GM21786 (cell line): ENCODE measurements at regions not wholly inside any gene's neighbourhood (a gene's known extent, or its start where the extent isn't known, plus 50 kb on each side); places are given as distances from the start of the nearest gene placed in this dataset.

Experiments used
- ATAC-seq: cut with Tn5 transposase; IDR thresholded peaks from one replicate; pipeline ENCODE4 v1.9.1; 2021; ENCODE audit not compliant: unreplicated experiment

DNA sequence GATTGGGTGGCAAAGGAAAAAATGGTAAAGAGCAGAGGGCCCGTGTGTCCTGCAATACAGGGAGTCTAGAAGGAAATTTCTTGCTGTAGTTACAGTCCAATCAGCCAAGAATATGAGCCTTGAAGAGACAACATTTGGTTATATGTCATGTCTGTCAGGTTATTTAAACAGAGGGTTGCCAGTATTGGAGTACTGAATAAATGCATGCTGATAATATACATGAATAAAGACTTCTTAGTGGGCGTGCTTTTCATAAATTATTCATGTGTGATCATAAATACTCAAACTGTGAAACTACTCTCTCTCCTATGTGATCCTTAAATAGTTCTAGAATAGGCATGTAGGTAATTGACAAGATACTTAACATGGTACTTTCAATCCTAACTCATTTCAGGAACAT, 249.0 kb downstream of the CRPPA start:
- no peak for ATAC-seq

DNA sequence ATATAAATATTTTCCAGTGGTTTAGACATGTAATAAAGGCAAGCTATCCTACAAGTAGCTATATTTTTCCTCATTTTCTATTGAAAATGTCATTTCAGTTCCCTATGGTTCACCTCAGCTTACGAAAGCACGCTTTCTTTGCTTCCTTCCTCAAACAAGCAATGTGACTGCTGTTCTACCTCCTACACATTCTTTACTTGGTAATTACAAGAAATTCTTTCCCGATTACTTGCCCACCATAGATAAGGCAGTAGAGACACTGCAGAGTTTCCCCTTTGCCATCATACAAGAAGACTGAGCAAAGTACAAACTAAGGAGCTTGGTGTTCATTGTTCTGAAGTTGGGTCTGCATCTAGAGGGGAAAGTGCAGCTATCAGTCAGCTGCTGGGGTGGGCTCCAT, 249.4 kb downstream of the CRPPA start:
- ATAC-seq = no peak

DNA sequence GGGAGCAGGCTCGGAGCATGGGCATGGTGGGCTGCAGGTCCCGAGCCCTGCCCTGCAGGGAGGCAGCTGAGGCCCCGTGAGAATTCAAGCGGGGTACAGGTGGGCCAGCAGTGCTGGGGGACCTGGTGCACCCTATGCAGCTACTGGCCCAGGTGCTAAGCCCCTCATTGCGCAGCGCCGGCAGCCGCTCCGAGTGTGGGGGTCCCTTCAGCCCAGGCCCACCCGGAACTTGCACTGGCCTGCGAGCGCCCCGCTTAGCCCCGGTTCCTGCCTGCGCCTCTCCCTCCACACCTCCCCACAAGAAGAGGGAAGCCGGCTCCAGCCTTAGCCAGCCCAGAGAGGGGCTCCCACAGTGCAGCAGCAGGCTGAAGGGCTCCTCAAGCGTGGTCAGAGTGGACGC, 250.7 kb downstream of the CRPPA start:
- no peak for ATAC-seq

GRCh38 chr7:16169537-16169936, 251.8 kb downstream of the CRPPA start:
- ATAC-seq = no peak

- no peak for ATAC-seq
Observed at GRCh38 chr7:16167526-16167925, 253.8 kb downstream of the CRPPA start.

DNA sequence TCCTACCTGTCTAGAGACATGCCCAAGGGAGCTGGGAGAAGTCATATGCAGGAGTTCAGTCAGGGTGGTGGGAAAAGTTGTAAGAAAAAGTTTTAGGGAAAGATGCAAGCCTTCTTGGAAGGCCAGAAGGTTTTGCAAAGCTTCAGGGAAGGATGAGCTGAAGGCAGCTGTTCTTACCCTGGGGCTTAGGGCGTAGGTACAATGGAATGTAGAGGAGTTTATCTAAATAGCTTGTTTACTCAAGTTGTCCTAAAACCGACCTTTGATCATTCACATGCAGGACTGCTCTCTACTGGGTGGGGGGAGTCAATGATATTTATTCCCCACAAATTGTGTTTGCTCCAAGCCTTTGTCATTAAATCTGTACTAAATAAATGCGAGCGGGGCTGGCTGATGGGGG, 277.0 kb downstream of the CRPPA start:
- no peak for ATAC-seq

DNA sequence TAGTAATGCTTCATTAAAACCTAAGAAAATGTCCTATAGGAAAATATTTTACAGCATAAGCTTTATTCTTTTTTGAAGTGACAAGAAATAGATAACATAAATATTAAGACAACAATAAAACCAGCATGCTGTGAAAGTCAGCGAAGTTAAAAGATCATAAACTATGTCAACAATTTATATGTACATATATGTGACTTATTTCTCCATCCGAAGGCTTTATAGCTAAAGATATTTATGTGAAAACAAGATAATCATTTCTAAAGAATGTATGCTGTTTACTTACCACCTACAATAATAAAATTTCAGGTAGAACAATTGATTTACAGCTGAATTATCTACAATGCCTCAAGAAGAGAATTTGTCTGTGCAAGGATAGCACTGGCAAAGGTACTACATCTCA, 283.4 kb downstream of the CRPPA start:
- no peak for ATAC-seq

- ATAC-seq = no peak
Observed at GRCh38 chr7:16136896-16137295, 284.4 kb downstream of the CRPPA start.

GRCh38 chr7:16135658-16136057, 285.7 kb downstream of the CRPPA start:
- ATAC-seq = no peak

GRCh38 chr7:16130111-16131110, 290.9 kb downstream of the CRPPA start:
- no peak for ATAC-seq

GRCh38 chr7:16129431-16130110, 291.8 kb downstream of the CRPPA start:
- ATAC-seq = no peak

GRCh38 chr7:16123117-16123770, 298.1 kb downstream of the CRPPA start:
- no peak for ATAC-seq

GRCh38 chr7:16121876-16122390, 299.4 kb downstream of the CRPPA start:
- no peak for ATAC-seq

DNA sequence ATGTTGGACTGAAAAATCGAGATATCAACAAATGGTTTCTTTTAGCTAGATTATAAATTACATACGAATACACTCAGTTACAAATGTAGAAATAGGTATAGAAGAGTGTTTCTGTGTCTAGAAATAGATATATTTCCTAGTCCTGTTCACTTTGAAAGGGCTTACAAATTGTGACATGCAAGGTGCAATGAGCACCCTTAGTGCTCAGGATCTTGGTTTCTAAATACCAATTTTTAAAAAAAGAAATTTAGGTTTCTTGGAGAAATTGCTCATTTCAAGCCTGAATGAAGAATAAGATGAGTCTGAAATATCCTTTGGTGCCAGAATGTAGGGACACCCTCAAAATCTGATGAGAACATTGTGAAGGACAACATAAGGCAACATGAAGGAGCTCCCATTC, 306.0 kb downstream of the CRPPA start:
- ATAC-seq = no peak

DNA sequence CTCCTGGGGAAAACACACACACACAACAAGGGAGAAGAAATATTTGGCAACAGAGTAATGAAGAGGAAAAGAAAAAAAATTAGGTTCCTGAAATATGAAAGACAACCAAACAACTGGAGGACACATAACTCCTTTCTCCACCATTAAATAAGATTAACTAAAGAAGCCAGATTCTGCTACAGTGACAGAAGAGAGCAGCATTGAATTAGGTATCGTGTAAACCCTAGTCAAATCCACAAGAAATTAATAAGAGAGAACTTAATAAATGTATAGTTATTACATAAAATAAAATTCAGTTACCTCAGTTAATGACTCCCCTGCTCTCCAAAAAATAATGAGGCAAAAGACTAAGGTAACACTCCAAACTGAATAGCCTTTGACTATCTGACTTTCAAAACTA, 306.7 kb downstream of the CRPPA start:
- ATAC-seq = no peak

DNA sequence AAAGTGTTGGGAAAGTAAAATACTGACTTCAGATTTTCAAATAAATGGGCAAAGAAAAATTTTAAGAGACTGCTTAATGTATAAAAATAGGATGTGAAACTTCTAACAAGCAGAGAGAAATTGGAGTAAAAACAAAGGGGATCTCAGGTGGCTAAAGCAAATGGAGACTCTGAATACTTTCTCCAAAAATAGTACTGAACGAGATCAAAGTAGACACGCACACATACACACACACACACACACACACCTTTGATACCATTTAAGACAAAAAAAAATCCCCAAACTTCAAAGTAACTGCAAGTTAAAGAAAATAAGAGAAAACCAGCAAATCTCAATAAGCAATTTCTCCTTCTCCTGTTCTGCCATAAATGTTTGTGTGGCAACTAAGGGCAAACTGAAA, 307.3 kb downstream of the CRPPA start:
- ATAC-seq = no peak

- ATAC-seq = no peak
Observed at GRCh38 chr7:16113058-16113457, 308.3 kb downstream of the CRPPA start.

DNA sequence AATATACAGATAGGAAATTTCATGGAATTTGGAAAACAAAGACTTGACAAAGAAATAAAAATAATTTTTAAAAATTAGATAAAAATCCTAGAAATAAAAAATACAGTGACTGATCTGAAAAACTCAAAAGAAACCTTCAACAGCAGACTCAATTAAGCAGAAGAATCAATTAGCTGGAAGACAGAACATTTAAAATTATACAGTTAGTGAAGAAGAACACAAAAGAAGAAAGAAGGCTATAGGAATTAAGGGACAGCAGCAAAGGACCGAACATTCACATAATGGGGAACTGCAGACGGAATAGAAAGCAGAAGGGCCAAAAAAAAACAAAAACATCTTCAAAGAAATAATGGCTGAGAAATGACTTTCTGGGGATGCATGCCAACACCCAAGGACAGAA, 314.5 kb downstream of the CRPPA start:
- no peak for ATAC-seq

- ATAC-seq = no peak
Observed at GRCh38 chr7:16106300-16106699, 315.0 kb downstream of the CRPPA start.

DNA sequence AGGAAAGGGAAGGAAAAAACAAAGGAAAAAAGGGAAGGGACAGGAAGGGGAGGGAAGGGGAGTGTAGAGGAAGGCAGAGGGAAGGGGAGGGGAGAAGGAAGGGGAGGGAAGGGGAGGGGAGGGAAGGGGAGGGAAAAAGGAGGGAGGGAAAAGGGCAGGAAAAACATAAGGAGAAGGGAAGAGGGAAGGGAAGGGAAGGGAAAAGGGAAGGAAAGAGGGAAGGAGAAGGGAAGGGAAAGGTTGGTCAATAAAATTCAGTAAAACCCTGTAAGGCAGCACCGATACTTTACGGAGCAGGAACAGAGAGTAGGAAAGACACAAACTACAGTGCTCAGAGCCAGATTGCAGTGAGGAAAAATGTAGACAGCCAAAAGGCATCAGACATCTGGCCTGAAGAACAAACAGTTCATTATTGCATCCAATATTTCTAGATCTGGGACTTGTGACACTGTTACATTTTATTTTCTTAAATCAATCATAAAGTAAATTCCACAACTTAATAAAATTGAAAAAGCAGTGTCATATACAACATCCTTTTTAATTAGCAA, 322.0 kb downstream of the CRPPA start:
- no peak for ATAC-seq

DNA sequence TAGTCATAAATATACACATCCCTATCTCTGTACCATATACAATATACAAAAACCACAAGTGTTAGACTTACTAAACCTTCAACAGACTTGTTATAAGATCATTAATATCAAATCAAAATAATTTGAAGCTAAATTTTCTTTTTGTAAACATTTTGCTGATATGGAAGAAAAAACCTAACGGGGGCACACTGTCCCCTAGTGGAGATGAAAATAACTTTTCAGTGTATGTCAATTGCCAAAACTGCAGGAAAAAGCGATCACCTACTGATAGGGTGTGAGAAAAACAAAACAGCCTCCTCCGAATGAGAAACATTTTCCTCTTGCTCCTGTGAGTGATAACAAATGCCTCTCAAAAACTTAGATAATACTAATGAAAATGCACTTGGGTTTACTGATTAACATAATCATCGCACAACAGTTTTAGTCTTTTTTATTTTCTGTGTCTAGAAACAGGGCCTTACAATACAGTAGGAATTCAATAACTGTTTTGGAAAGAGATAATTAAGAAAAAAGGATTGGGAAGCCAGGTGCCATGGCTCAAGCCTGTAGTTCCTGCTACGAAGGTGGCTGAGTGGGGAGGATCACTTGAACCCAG, 322.7 kb downstream of the CRPPA start:
- ATAC-seq = no peak
